ENCODE measurements at regions not wholly inside any gene's neighbourhood (a gene's known extent, or its start where the extent isn't known, plus 50 kb on each side); places are given as distances from the start of the nearest gene placed in this dataset.
A peak's percentile ranks its signal among the peaks of the same experiment; 100 is the strongest.

DNA sequence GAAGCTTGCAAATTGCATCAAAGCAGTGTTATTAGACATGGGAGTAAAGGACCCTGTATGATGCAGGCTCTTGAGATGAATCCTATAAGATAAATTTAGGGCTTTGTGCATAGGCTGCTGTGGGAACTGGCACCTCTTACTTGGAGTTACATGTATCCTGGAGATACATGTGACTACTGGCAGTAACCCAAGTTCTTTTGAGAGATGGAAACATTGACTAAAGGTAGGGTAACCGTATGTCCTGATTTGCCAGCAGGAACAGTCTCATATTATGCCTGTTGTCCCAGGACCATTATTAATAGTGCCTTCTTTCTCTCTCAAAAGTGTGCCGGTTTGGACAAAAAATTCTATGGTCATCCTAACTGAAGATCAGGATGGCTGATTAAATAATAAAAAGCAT, 195.4 kb downstream of the LACC1 start:
- ATAC-seq (no peak), DNase-seq (no peak)
- intact Hi-C loops (cut with DNase I, micrococcal nuclease), result no loop called here

DNA sequence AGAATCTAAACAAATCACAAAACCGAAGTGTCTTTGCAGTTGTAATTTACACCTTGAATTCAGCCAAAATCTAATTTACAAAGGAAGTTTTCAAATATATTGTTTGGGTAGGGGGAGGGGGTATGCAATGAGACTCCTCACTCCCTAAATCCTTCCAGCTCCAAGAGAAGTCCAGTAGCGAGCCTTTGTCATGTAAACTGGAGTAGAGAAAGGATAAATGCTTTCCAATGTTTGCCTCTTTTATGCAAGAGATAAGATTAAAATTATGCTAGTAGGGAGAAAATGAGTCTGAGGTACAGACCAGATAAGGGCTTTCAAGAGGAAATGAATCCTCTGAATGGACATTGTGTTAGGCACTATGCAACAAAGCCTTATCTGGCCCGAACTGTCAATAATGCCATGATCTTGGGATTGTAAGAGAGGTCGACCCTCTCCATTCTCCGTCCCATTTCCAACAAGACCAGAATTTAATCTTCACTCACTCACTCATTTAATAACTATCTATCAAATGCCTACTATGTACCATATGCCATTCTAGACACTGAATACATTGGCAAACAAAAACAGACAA, 199.2 kb downstream of the LACC1 start:
- ATAC-seq (no peak), DNase-seq (no peak)
- intact Hi-C loops (cut with DNase I, micrococcal nuclease), result no loop called here

DNA sequence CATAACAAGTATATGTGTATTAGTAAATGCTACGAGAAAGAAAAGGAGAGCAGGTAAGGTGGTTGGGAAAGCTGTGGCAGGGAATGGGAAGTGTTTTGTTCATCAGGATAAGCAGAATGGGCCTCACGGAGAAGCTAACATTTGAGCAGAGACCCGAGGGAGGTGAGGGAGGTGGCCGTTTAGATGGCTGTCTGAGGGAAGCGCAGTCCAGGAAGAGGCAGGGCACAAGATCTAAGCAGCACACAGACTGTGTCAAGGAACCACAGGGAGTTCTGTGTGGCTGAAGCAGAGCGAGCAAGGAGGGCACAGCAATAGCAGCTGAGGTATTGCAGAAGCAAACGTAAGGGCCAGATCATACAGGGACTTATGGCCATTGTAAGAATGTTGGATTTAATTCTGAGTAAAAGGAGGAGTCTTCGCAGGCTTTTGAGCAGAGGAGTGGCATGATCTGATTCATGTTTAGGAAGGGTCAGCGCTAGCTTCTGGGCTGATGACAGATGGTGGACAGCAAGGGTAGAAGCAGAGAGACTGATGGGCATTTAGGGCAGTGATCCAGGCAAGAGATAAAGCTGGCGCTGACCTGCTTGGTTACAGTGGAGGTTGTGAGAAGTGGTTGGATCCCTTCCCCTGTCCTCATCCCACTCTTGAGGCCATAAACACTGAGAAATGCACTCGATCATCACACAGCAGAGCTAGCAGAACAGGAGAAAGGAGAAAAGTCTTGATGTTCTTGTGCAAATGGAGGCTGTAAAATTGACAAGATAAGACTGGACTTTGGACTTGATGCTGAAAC, 199.9 kb downstream of the LACC1 start:
- intact Hi-C loops (cut with DNase I, micrococcal nuclease), result no loop called here
- no peak for ATAC-seq
- DNase-seq, result no peak

DNA sequence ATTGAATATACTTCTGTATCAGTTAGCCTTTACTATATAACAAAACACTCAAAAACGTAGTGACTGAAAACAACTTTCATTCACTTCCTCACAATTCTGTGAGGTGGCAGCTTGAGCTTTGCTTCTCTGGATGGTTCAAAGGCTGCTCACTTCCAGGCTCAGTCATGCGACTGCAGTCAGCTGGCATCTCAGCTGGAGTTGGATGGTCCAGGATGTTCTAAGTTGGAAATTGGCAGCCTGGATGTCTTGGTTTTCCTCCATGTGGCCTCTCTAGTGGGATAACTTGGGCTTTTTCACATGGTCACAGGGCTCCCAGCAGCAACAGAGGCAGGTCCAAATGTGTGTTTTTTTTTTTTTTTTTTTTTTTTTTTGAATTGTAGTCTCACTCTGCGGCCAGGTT, 204.4 kb downstream of the LACC1 start:
- ATAC-seq, result no peak
- no peak for DNase-seq
- intact Hi-C loops (cut with DNase I, micrococcal nuclease), result no loop called here

DNA sequence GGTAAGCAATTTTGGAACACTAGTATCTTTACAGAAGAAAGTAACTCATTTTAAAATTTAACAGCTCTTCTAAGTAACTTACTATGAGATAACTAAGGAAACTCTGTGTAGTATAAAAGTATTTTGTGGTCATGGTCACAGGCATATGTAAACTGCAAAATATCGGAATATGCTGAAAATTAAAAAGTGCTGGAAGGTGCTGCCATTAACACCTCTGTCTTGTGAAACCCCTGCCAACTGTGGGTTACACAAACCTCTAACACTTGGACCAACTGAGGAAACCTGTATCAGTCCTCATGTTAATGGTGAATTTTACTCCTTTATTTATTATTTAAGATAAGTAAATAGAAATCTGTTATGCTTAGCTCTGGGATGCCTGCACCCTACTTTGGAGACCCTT, 206.7 kb downstream of the LACC1 start:
- intact Hi-C loops (cut with DNase I, micrococcal nuclease), result no loop called here
- ATAC-seq (no peak), DNase-seq (no peak)

DNA sequence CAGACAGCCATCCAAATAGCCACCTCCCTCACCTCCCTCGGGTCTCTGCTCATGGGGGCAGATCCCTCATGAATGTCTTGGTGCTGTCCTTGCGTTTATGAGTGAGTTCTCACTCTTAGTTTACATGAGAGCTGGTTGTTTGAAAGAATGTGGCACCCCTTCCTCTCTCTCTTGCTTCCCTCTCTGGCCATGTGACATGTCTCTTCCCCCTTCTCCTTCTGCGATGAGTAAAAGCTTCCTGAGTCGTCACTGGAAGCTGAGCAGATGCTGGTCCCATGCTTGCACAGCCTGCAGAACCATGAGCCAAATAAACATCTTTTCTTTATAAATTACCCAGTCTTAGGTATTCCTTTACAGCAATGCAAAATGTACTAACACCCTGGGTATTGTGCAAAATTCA, 208.7 kb downstream of the LACC1 start:
- intact Hi-C loops (cut with DNase I, micrococcal nuclease), result no loop called here
- ATAC-seq (no peak), DNase-seq (no peak)

DNA sequence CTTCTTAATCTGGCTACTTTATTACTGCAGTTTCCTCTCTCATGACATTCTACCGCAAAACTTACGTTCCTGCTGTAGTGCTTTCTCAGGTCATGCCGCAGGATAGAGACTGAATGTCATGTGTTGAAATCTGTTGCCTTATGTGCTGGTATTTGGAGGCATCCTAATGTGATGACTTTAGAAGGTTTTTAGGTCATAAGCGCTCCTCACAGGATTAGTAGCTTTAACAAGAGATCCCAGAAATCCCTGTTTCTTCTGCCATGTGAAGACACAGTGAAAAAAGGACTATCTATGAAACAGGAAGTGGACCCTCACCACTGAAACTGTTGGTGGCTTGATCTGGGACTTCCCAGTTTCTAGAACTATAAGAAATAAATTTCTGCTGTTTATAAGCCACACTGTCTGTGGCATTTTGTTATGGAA, 209.3 kb downstream of the LACC1 start:
- ATAC-seq, result no peak
- intact Hi-C loops (cut with DNase I, micrococcal nuclease), result no loop called here
- no peak for DNase-seq

DNA sequence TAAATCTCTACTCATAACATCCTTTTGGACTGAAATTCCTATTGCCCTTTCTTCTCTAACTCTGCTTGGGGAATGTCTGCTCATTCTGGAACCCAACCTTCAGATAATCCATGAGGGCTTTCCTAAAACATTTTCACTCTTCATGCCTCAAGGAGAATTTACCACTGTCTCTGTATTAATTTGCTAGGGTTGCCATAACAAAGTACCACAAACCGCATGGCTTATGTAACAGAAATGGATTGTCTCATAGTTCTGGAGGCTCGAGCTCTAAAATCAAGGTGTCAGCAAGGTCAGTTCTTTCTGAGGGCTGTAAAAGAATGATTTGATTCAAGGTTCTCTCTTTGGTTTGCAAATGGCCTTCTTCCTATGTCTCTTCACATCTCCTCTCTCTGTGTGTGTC, 209.7 kb downstream of the LACC1 start:
- intact Hi-C loops (cut with DNase I, micrococcal nuclease), result no loop called here
- no peak for DNase-seq
- ATAC-seq, result no peak

DNA sequence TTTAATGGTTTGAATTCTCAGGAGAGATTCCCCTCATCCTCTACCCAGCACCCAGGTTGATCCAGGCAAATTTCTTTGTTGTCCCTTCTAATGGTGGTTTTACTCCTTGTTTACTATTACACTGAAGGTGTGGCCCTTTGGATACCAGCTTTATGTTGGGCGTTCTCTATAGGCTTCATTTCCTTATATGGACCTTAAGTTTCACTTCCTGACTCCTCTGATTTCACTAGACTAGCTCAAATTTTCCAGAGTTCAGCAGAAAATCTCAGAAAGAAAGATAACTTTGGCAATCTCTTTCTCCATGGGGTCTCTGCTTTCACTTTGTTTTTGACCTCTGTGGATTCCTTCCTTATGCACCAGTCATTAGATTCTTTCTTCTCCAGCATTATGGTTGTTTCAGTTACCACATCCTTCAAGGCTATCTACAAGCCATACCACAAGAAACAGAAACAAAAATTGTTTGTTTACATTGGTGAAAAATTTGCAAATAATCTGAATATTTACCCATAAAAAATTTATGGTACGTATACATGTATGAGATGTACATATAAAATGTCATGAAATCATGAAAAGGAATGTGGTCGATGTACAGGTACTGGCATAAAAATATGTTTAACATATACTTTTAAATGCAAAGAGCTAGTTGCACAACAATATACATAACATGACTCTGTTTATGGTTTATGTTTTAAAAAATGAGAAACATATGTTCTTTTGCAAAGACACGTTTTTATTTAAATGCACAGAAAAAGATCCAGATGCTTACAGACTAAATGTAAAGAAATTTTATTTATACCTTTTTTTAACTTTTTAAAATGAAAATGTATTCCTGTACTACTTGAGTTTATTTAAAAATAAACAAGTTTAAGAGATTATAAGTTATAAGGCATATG, 212.6 kb downstream of the LACC1 start:
- intact Hi-C loops (cut with DNase I, micrococcal nuclease), result no loop called here
- ATAC-seq (peak; percentile 96), DNase-seq (no peak)

DNA sequence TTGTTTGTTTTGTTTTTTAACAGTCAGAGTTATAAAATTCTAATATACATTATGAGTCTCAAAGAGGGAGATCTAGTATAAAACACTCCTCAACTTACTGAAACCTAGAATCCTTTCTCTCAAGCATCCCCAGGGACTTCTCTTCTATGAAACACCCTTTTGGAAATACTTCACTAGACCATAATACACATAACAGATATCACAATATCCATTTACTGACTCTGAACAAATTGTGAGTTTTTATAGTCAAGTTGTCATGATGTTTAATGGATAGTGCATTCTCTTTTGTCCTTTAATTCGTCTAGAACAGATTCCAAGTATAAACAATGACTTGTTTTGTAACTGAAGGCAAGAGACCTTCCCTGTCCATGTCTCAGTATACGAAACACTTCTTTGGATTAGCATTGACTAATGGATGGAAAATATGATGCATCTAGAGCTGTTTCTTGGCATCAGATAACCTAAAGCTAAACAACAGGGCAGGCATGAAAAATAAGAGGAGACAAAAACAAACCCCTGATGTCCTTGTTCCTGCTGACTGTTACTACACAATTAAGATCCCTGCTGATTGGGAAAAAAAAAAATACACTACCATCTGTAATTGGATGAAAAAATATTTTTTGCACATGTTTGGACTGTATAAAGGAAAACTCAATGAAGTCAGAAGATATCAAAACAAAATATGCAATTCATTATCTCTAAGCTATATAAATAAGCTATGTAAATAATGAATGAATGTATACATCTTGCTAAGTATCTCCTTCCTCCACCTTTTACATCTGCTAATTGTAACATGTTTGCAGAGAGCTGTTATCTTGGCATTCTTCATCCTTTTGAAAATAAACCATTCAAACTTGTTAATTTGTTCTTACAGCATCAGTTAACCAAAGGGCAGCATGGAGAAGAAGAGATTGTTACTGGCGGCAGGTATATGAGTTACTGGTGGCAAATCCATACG, 214.2 kb downstream of the LACC1 start:
- DNase-seq (no peak), ATAC-seq (no peak)
- intact Hi-C loops (cut with DNase I, micrococcal nuclease), result no loop called here

DNA sequence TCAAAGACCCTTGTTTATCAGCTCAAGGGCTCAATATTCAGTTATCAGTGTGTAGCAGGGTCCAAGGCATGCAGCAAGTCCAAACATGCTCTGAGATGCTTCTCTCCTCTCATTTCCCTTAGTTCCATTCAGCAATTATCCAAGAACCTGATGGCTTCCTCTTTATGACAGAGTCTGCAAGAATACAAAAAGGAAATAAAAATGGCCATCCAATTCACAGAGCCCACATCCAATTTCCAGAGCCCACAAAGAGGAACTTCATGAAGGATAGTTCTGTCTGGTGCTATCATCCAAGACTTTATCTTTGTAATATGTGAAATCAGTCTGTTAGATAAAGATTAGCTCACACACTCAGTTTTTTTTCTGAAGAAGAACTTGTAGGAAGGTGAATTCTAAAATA, 217.2 kb downstream of the LACC1 start:
- DNase-seq (no peak), ATAC-seq (no peak)
- intact Hi-C loops (cut with DNase I, micrococcal nuclease), result no loop called here

DNA sequence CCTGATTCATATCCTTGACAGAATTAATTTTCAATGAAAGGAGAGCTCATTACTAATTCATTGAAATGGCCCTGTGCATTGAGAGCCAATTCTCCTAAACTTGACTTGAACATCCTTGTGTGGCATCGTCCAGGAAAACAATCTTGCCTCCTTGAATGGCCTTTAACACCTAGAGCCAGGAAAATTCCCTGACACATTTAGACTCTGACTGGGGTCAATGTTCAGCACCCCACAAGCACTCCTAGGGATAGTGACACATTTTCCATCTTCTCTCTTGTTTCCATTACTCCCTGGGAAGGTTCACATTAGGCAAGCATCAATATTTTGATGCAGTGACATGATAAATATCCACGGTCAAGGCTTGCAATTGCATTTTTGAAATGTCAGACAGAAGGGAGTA, 218.9 kb downstream of the LACC1 start:
- DNase-seq, result no peak
- intact Hi-C loops (cut with DNase I, micrococcal nuclease), result no loop called here
- peak; percentile 34 for ATAC-seq

DNA sequence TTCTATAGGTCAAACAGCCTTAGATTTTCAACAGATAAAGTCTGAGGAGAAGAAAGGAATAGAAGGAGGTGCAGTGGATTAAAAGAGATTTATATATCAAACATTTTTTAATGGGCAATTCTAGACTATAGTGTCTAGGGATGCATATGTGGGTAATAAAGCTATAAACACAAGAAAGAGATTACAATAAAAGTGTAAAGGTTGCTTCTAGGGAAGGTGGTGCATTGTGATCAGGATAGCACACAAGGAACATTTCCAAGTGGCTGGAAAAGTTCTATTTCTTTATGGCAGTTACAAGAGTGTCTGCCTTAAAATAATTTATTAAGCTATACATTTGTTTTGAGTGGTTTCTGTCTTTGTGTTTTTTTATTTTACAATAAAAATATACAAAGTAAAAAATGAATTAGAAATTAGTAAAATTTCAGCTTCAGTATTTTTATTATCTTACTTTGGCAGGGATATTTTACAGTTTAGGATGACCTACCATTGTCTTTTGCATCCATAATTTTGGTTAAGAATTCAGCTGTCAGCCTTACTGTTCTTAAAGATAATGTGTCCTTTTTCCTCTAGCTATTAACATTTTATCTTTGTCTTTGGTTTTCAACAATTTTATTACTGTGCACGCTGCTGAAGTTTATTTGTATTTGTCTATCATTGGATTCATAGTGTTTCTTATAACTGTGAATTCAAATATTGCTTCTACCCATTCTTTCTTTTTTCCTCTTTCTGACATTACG, 221.8 kb downstream of the LACC1 start:
- DNase-seq (no peak), ATAC-seq (peak; percentile 82)
- intact Hi-C loops (cut with DNase I, micrococcal nuclease), result no loop called here

DNA sequence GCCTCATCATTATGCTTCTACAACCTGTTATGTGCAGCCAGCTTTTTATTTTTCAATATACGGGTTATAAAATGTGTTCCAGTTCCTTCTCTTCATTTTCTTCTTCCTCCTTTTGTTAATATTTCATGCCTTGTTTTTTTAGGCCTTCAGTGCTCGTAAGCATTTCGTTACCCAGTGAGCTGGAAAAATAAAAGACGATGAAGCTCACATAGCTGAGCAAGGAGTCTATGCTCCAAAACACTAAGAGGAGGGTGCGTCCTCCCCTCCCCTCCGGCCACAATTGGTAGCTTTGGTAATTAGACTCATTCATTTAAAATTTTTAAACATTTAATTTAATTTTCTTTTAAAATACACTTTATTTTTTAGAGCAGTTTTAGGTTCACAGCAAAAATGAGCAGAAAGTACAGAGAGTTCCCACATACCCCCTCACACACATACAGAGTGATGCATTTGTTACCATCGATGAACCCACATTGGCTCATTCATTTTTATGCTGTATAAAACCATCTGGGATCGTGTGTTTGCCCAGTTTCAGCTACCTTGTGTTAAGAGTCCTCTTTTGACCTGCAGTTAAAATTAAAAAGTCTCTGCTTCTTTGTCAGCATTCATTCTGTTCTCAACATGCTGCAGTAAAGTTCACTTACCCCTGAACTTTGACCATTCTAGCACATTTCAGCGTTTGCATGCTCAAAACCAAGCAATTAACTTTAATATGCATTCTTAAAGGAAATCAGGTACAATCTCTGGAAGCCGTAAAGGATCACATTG, 223.9 kb downstream of the LACC1 start:
- ATAC-seq (peak; percentile 46), DNase-seq (no peak)
- intact Hi-C loops (cut with DNase I, micrococcal nuclease), result no loop called here

DNA sequence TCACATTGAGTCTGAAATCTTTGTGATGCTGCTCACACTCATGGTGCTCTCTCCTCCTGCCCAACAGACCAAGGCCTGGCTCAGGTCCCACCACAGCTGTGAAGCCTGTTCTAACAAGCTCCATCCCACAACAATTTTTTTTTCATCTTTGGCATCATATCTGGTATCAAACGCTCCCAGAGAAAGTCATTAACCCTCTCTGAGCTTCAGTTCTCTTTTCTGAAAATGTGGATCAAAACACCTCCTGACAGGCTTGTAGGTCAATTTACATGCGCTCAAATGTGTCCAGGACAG, 224.4 kb downstream of the LACC1 start:
- intact Hi-C loops (cut with DNase I, micrococcal nuclease), result no loop called here
- DNase-seq, result peak; percentile 46 to 58
- no peak for ATAC-seq

DNA sequence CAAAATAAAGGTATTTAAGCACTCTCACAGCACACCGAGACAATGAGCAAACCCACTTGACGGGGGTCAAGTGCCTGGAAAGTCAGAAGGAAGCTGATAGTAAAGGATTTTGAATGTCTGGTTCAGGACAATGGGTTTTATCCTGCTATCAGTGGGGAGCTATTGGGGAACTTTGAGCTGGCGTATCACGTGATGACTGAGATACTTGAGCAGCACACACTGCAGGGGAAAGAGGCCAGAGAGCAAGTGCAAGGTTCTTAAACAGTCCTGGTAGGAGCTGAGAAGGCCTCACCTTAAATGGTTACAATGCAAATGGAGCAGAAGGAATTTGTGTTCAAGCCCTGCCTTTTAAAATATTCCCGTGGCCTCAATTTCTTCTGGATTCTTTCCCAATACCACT, 225.3 kb downstream of the LACC1 start:
- ATAC-seq (no peak), DNase-seq (no peak)
- intact Hi-C loops (cut with DNase I, micrococcal nuclease), result no loop called here

DNA sequence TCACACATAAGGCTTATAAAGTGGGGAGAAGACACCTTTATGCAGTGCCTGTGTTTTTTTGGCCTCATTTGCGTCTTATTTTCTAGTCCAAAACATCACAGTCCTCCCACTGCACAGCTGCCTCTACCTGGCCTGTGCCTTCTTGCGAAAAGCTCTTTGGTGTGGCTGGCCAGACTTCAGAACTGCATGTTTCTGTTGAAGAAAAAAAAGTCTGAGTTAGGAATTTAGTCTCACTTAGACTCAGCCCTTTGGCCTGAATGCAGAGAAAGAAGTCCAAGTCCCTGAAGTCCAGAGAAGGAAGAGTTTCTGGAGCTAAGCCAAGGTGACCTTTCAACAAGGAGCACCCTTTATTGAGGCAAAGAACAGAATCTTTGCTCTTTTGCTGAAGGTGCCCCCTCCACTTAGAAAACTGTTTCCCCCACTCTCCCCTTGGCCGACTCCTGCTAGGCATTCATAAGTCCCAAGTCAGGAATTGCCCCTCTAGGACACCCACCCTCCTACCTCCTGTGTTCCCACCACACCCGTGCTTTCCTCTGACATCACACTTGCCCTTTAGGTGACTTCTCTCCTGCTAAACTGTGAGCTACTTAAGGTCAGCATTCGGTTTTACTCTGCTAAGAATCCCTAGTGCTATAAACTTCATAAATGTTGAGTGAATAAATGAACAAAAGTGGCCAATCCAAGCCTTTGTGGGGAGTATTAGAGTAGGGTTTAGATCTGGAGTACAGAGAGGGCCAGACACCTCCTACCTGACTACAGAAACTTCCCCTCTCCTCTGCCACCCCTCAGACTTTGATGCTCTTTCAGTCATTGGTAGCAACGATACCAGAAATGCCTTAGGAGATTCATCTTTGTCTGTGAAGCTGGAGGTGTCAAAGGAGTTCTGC, 226.8 kb downstream of the LACC1 start:
- intact Hi-C loops (cut with DNase I, micrococcal nuclease), result no loop called here
- no peak for DNase-seq
- no peak for ATAC-seq
